HEK293T (cell line): ENCODE measurements at regions not wholly inside any gene's neighbourhood (a gene's known extent, or its start where the extent isn't known, plus 50 kb on each side); places are given as distances from the start of the nearest gene placed in this dataset.

Experiments used
- ARNT ChIP-seq: fragments of 450-650 bp; IDR thresholded peaks from 2 replicates; pipeline ENCODE4 v1.6.1; 2017; ENCODE audit warnings: mild to moderate bottlenecking
- BHLHE40 ChIP-seq: fragments of 450-650 bp; IDR thresholded peaks from 2 replicates; pipeline ENCODE4 v1.6.1; 2016; ENCODE audit warnings: mild to moderate bottlenecking, moderate library complexity, borderline replicate concordance
- CTBP1 ChIP-seq: fragments of 450-650 bp; IDR thresholded peaks from 2 replicates; pipeline ENCODE4 v1.6.1; 2016; ENCODE audit warnings: borderline replicate concordance
- ELF4 ChIP-seq: fragments of 450-650 bp; IDR thresholded peaks from 2 replicates; pipeline ENCODE4 v1.6.1; 2017; ENCODE audit warnings: antibody characterized with exemption
- SUZ12 ChIP-seq: fragments of 450-650 bp; IDR thresholded peaks from 2 replicates; pipeline ENCODE4 v1.6.1; 2016; ENCODE audit warnings: mild to moderate bottlenecking

DNA sequence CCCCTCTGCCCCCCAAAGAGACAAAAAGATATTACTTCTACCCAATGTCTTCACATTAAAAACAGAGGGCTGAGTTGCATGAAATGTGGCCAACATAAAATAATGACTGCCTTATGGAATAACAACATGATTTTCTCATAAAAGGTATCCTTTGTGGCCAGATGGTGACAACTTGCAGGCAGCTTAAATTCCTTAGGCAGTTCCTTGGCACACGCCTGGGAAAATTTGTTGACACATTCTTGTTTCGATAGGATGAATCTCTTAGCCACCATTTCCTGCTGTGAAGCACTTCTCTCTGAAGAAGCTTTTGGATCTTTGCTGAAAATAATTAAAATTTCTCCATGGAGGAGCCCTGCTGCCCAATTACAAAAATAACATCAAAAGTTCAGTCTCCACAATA lies 109.0 kb upstream of the COL21A1 start:
- TF ChIP-seq BHLHE40 (no peak), ARNT (no peak), CTBP1 (no peak), SUZ12 (no peak), ELF4 (no peak)
